Natural killer cell treated with Interleukin-12 subunit alpha and Interleukin-12 subunit beta and Interleukin-15 and Interleukin-18, amount 100 ng/mL, for 72 hours (primary cell): ENCODE measurements at regions not wholly inside any gene's neighbourhood (a gene's known extent, or its start where the extent isn't known, plus 50 kb on each side); places are given as distances from the start of the nearest gene placed in this dataset.
A peak's percentile ranks its signal among the peaks of the same experiment; 100 is the strongest.
"Not testable (repeated sequence)": the region's sequence is repeated elsewhere in the genome, so short reads cannot be mapped to it uniquely, and the experiment has no call there.

Source experiments
- ATAC-seq, 2 donors: fragments of 150-1000 bp; cut with Tn5 transposase in 1 of 2; sonication (Bioruptor Pico), chemical (Tn5 transposase) in 1 of 2; 2 replicates each; pipeline ENCODE4 v1.10.0; 2021
- DNase-seq: peaks from one replicate; pipeline ENCODE4 v3.0.0; 2022; ENCODE audit warnings: low spot score
- H3K27ac Mint-ChIP-seq, 2 donors: 1 replicate in 1 of 2; 2 replicates in 1 of 2; pipeline ENCODE4 v1.8.0; 2022; ENCODE audit warnings: mixed read lengths in 2 of 2, mild to moderate bottlenecking in 1 of 2, moderate library complexity in 1 of 2
- H3K27me3 Mint-ChIP-seq, 2 donors: 1 replicate in 1 of 2; 2 replicates in 1 of 2; pipeline ENCODE4 v1.8.0; 2022; ENCODE audit warnings: mixed read lengths in 2 of 2
- H3K36me3 Mint-ChIP-seq: one replicate; pipeline ENCODE4 v1.8.0; 2022; ENCODE audit warnings: mixed read lengths
- H3K4me1 Mint-ChIP-seq, 2 donors: 1 replicate in 1 of 2; 2 replicates in 1 of 2; pipeline ENCODE4 v1.8.0; 2022; ENCODE audit warnings: low read depth in 2 of 2, mixed read lengths in 2 of 2, mild to moderate bottlenecking in 1 of 2
- H3K4me3 Mint-ChIP-seq: one replicate; pipeline ENCODE4 v1.8.0; 2022; ENCODE audit warnings: mixed read lengths
- H3K9me3 Mint-ChIP-seq: 2 replicates; pipeline ENCODE4 v1.8.0; 2022; ENCODE audit warnings: mixed read lengths

DNA sequence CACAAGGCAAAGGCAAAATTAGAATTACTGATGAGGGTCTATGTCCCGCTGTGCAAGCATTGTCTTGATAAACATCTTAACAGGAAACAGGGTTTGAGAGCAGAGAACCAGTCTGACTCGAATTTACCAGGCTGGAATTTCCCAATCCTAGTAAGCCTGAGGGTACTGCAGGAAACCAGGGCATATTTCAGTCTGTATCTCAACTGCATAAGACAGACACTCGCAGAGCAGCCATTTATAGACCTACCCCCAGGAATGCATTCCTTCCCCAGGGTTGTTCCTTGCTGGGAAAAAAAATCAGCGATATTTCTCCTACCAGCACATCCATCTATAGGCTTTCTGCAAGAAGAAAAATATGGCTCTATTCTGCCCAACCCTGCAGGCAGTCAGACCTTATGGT, 283.8 kb upstream of the ATXN7L3B start:
- H3K4me3 Mint-ChIP-seq, ATAC-seq, H3K4me1 Mint-ChIP-seq, DNase-seq, H3K27ac Mint-ChIP-seq, H3K9me3 Mint-ChIP-seq, H3K36me3 Mint-ChIP-seq, H3K27me3 Mint-ChIP-seq: not testable (repeated sequence)

DNA sequence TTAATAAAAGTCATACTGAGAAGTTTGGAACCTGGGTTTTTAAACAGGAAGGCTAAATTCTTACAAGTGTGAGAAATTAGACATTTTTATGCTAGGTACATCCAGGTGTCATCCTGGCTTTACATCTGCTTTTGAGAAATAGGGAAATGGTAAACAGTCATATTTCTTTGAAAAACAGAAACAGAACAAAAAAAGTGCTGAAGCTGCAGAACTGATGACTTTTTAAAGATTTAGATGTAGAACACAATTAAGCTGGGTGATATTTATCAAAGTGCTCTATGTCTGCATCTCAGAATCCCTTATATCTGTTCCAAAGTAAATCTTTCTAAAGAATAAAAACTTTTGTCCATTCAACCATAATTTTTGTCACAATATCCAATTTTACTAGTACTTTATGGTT, 282.9 kb upstream of the ATXN7L3B start:
- DNase-seq, result no peak
- Mint-ChIP-seq H3K27me3 (no peaks in the 10 kb centered on the region), H3K27ac (no peak overlapping the region), H3K36me3 (no peaks in the 10 kb centered on the region), H3K4me1 (no peaks in the 10 kb centered on the region), H3K9me3 (peaks cover 5% of the 10 kb centered on the region), H3K4me3 (no peak overlapping the region)
- ATAC-seq, result no peak

DNA sequence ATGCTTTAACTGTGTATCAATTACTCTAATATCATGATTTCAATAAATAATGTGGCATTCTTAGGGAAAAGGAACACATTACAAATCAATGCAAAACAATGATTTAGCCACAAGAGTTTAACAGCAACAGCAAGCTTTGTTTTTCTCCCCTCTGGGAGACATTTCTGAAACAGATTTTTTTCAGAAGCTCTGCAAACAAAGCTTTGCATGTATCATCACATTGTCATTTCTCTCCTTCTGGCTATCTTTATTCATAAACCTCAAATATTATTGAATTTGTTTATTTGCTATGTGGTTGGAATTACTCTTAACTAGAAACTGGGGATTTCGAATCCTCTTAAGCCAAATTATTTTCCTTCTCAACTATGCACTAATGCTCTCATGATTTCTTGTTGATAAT, 278.4 kb upstream of the ATXN7L3B start:
- Mint-ChIP-seq H3K27me3 (no peaks in the 10 kb centered on the region), H3K9me3 (no peaks in the 10 kb centered on the region), H3K27ac (no peak overlapping the region), H3K36me3 (no peaks in the 10 kb centered on the region), H3K4me1 (no peaks in the 10 kb centered on the region), H3K4me3 (no peak overlapping the region)
- ATAC-seq (no peak), DNase-seq (no peak)

DNA sequence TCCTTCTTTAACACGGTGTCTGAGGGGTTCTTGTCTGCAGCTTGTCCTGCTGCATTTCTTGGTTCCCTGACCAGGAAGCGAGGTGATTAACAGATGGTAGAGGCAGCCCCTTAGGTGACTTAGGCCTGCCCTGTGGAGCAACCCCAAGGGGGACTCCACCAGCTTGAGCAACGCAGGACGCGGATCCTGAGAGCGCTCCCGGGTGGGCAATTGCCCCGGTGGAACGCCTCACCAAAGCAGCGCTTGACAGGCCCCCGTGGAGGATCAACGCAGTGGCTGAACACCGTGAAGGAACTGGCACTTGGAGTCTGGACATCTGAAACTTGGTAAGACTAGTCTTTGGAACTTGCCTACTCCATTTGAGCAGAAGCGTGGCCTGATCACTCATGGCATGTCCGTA, 272.9 kb upstream of the ATXN7L3B start:
- Mint-ChIP-seq H3K9me3 (no peaks in the 10 kb centered on the region), H3K36me3 (no peaks in the 10 kb centered on the region), H3K27ac (no peak overlapping the region), H3K4me1 (no peaks in the 10 kb centered on the region), H3K27me3 (no peaks in the 10 kb centered on the region), H3K4me3 (no peak overlapping the region)
- ATAC-seq (no peak), DNase-seq (no peak)

DNA sequence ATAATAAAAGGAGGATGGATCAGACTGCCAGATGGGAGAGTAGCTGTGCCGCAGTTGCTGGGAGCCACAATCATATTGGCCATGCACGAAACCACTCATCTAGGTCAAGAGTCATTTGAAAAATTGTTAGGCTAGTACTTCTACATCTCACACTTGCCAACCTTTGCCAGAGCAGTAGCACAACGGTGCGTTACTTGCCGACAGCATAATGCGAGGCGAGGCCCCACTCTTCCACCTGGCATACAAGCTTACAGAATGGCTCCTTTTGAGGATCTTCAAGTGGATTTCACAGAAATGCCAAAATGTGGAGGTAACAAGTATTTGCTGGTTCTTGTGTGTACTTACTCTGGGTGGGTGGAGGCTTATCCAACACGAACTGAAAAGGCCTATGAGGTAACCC, 268.3 kb upstream of the ATXN7L3B start:
- H3K4me1 Mint-ChIP-seq, DNase-seq, H3K4me3 Mint-ChIP-seq, ATAC-seq, H3K9me3 Mint-ChIP-seq, H3K36me3 Mint-ChIP-seq, H3K27ac Mint-ChIP-seq, H3K27me3 Mint-ChIP-seq: not testable (repeated sequence)

DNA sequence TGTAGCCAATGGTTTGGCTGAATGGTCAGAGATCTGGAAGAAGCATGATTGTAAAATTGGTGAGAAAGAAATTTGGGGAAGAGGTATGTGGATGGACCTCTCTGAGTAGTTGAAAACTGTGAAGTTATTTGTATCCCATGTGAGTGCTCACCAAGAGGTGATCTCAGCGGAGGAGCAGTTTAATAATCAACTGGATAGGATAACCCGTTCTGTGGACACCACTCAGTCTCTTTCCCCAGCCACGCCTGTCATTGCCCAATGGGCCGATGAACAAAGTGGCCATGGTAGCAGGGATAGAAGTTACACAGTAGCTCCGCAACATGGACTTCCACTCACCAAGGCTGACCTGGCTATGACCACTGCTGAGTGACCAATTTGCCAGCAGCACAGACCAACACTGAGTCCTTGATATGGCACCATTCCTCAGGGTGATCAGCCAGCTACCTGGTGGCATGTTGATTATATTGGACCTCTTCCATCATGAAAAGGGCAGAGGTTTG, 257.4 kb upstream of the ATXN7L3B start:
- Mint-ChIP-seq H3K9me3 (peaks cover 13% of the 10 kb centered on the region), H3K36me3 (no peaks in the 10 kb centered on the region), H3K4me1 (no peaks in the 10 kb centered on the region), H3K4me3 (no peak overlapping the region), H3K27me3 (peaks cover 0 to 2% of the 10 kb centered on the region in 2 donors), H3K27ac (no peak overlapping the region)
- ATAC-seq, result no peak
- no peak for DNase-seq

DNA sequence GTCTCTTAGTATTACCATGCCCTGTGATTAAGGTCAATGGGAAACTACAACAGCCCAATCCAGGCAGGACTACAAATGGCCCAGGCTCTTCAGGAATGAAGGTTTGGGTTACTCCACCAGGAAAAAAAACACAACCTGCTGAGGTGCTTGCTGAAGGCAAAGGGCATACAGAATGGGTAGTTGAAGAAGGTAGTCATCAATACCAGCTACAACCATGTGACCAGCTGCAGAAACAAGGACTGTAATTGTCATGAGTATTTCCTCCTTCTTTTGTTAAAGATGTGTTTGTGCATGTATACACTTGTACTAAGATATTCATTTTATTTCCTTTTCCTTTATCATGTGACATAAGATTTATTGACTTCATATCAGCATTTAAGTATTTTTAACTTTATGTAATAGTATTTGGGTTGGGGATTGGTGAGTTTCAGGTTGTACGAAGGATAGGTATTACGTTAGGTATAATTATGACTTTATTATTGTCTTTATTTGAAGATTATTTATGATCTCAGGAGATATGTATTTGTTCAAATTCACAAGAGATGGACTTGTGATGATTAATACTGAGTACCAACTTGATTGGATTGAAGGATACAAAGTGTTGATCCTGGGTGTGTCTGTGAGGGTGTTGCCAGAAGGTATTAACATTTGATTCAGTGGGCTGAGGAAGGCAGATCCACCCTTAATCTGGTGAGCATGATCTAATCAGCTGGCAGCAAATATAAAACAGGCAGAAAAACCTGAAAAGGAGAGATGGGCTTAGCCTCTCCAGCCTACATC, 256.0 kb upstream of the ATXN7L3B start:
- H3K27ac Mint-ChIP-seq, DNase-seq, H3K4me1 Mint-ChIP-seq, H3K9me3 Mint-ChIP-seq, H3K36me3 Mint-ChIP-seq, H3K4me3 Mint-ChIP-seq, H3K27me3 Mint-ChIP-seq, ATAC-seq: not testable (repeated sequence)

DNA sequence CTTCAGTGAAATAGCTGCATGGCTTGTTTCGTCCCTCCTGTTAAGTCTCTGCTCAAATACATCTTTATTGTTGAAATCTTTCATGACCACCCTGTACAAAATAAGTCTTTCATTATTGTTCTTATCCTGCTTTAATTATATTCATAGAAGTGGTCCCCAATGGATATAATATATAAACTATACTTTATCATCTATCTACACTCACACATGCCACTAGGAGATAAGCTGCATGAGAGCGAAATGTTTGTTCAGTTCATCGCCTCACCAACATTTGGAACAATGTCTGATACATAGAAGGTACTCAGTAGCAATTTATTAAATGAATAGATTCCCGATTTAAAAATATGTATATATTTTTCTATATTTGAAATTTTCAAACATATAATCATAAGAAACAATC, 254.0 kb upstream of the ATXN7L3B start:
- DNase-seq (no peak), ATAC-seq (no peak)
- Mint-ChIP-seq H3K27ac (no peak overlapping the region), H3K4me3 (no peak overlapping the region), H3K36me3 (no peaks in the 10 kb centered on the region), H3K9me3 (peaks cover 3% of the 10 kb centered on the region), H3K27me3 (no peaks in the 10 kb centered on the region), H3K4me1 (no peaks in the 10 kb centered on the region)

DNA sequence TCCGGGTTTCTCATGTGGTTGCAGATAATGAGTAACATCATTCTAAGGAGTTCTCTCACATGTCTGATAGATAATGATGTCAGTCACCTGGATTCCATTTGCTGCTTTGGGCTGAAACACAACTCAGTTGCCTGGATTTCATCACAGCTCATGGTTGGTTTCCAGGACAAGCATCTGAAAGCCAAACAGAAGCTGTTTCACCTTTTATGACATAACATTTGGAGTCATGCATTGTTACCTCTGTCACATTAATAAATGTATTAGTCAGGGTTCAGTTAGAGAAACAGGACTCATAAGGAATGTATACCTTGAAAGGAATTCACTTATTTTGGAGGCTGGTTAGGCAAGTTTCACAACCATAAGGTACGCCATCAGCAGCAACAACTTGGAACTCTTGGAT, 251.9 kb upstream of the ATXN7L3B start:
- ATAC-seq (no peak), DNase-seq (no peak)
- Mint-ChIP-seq H3K4me3 (no peak overlapping the region), H3K27me3 (no peaks in the 10 kb centered on the region), H3K9me3 (peaks cover 3% of the 10 kb centered on the region), H3K27ac (no peak overlapping the region), H3K4me1 (no peaks in the 10 kb centered on the region), H3K36me3 (no peaks in the 10 kb centered on the region)

DNA sequence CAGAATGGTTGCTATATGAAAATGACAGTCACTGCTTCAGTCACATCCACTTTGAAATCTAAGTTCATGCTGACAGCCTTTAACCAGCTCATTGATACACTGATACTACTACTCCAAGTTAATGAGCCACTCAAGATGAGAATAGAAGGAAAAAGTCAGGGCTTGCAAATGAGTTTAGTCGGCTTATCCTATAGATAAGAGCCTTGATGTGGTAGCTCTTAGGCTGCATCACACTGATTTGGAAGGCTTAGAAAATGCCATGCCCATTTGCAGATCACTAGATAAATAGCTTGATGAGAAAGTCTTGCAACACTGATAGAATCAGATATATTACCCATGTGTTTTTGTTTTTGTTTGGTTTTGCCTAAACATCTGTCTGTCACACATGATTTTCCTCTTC, 251.4 kb upstream of the ATXN7L3B start:
- peaks cover 3% of the 10 kb centered on the region for H3K9me3 Mint-ChIP-seq
- H3K27ac Mint-ChIP-seq, result no peak overlapping the region
- ATAC-seq, result no peak
- H3K4me1 Mint-ChIP-seq, result no peaks in the 10 kb centered on the region
- no peak for DNase-seq
- no peaks in the 10 kb centered on the region for H3K27me3 Mint-ChIP-seq
- H3K4me3 Mint-ChIP-seq, result no peak overlapping the region
- no peaks in the 10 kb centered on the region for H3K36me3 Mint-ChIP-seq

DNA sequence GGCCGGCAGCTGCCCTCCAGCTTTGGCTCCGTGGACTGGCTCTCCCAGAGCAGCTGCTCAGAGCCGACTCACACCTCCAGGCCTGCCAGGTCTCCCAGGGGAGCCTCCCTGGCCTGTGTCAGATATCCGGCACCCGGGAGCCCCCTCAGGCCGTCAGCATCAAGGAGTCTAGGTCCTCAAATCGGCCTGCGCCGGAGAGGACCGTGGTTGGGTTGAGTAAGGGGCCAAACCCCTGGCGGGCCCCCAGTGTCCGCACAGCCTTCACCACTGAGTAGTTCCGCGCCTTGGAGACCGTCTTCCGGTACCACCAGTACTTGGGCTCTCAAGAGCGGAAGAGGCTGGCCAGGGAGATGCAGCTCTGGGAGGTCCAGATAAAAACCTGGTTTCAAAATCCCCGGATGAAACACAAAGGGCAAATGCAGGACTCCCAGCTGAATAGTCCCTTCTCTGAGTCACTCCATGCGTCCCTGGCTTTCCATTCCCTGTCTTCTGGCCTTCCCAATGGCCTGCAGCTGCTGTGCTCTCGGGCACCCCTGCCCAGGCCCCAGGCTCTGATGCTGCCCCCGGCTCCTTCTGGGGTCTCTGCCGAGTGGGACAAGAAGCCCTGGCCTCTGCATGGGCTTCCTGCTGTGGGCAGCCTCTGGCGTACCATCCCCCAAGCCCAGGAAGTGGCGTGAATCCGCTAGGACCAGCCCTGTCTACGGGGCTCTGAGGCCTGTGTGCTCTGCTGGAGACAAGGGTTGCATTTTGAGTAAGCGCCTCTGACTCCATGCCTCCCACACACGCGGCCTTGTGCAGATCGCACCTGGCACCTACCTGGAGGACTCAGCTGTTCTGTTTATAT, 245.1 kb upstream of the ATXN7L3B start:
- no peak for DNase-seq
- Mint-ChIP-seq H3K9me3 (no peaks in the 10 kb centered on the region), H3K4me1 (no peaks in the 10 kb centered on the region)

DNA sequence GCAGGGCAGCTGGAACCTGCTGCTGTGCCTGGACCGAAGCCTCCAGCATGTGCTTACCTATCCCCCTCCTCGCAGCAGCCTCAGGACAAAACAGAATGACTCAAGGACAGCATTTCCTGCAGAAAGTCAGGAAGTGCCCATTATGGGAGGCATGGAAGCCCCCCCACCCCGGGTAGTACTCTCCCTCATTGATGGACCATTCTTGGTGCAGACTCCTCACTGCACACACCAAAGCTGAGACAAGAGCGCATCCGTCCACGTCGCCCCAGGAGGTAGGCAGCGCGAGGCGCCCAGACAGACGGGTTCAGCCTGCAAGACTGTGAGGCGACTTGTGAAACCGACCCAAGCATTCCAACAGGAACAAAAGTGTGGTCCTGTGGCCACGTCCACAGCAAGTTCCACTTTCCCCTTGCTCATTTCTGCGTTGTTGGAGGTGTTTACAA, 243.9 kb upstream of the ATXN7L3B start:
- Mint-ChIP-seq H3K27ac (no peak overlapping the region), H3K36me3 (no peaks in the 10 kb centered on the region), H3K4me1 (no peaks in the 10 kb centered on the region), H3K9me3 (no peaks in the 10 kb centered on the region), H3K4me3 (no peak overlapping the region), H3K27me3 (no peaks in the 10 kb centered on the region)
- DNase-seq, result no peak
- ATAC-seq, result no peak

More for the DNA sequence above, 245.1 kb upstream of the ATXN7L3B start:
- no peak overlapping the region for H3K27ac Mint-ChIP-seq
- H3K4me3 Mint-ChIP-seq, result no peak overlapping the region
- H3K36me3 Mint-ChIP-seq, result no peaks in the 10 kb centered on the region
- ATAC-seq, result peak in 1 of 2 donors; percentile 24
- no peaks in the 10 kb centered on the region for H3K27me3 Mint-ChIP-seq

DNA sequence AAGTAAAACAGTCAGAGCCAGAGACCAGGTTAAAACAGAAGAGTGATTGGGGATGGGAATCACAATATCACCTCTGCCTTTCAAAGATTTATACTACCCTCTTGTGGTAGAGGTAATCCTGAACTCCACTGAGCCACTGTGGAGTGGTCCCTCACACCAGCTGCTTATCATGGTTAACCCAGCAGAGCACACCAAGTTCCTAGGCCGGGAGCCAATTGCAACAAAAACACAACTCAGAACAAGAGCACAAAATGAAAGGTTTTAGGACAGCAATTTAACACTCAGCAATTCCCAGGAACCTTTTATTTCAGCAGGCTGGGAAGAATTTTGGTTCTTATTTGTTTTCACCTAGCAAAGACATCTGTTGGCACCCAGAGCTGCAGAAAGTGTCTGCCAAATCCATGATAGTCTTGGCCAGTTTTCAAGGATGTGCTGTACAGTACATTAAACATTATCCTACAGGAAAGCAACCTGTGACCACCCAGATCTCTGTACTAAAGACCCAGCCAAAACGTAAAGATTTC, 220.5 kb upstream of the ATXN7L3B start:
- no peak for ATAC-seq
- no peak for DNase-seq
- H3K27me3 Mint-ChIP-seq, result no peaks in the 10 kb centered on the region
- H3K27ac Mint-ChIP-seq, result no peak overlapping the region
- no peaks in the 10 kb centered on the region for H3K9me3 Mint-ChIP-seq
- H3K36me3 Mint-ChIP-seq, result no peaks in the 10 kb centered on the region
- no peak overlapping the region for H3K4me3 Mint-ChIP-seq
- H3K4me1 Mint-ChIP-seq, result no peaks in the 10 kb centered on the region

DNA sequence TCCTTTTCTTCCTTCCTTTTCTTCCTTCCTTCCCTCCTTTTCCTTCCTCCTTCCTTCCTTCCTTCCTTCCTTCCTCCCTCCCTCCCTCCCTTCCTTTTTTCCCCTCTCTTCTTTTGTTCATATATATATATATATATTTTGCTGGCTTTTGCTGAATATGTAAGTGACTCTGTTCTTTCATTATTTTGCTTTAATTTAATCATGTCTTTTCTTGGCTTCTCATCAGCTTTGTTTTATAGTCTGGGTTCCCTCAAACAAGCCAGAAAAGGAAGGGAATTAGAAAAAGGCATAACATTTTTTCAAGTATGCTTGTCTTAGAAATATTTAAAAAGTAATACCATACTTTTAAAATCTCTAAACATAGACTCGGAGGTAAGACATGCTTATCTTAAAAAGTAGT, 219.9 kb upstream of the ATXN7L3B start:
- no peaks in the 10 kb centered on the region for H3K9me3 Mint-ChIP-seq
- H3K36me3 Mint-ChIP-seq, result no peaks in the 10 kb centered on the region
- H3K4me3 Mint-ChIP-seq, result no peak overlapping the region
- no peak overlapping the region for H3K27ac Mint-ChIP-seq
- DNase-seq, result no peak
- no peaks in the 10 kb centered on the region for H3K4me1 Mint-ChIP-seq
- no peaks in the 10 kb centered on the region for H3K27me3 Mint-ChIP-seq
- no peak for ATAC-seq
